ENCODE measurements at regions not wholly inside any gene's neighbourhood (a gene's known extent, or its start where the extent isn't known, plus 50 kb on each side); places are given as distances from the start of the nearest gene placed in this dataset.

- TF ChIP-seq ZNF274 (IDR thresholded peaks at IDR 0.05; ENCODE audit: low read depth, low read length): no peak
- TF ChIP-seq YY1 (IDR thresholded peaks at IDR 0.05; ENCODE audit: insufficient read depth, insufficient read length): no peak
- no peak for TF ChIP-seq SUZ12 (IDR thresholded peaks at IDR 0.05; ENCODE audit: extremely low read depth, insufficient read depth, insufficient read length)
These were observed 331.5 kb upstream of the ATP10B start for GRCh38 chr5:161183559-161183958.

All from NT2/D1 (cell line).